ENCODE measurements at regions not wholly inside any gene's neighbourhood (a gene's known extent, or its start where the extent isn't known, plus 50 kb on each side); places are given as distances from the start of the nearest gene placed in this dataset.

GRCh38 chr14:48526307-48526706 lies 850.9 kb upstream of the MDGA2 start:
- no peak for TF ChIP-seq CTCF (conservative IDR thresholded peaks at IDR 0.05)

More at GRCh38 chr14:48526307-48526706, 850.9 kb upstream of the MDGA2 start:
- H3K4me1 Mint-ChIP-seq, result peaks cover 0 to 3% of the 10 kb centered on the region in 2 experiments; a peak in 1 of 4 replicates
- H3K36me3 Mint-ChIP-seq (ENCODE audit: insufficient read depth in 1 of 3, low read depth in 3 of 3), result no peaks in the 10 kb centered on the region
- no peaks in the 10 kb centered on the region for H3K27me3 Mint-ChIP-seq (ENCODE audit: low read depth)
- H3K9me3 Mint-ChIP-seq, result no peaks in the 10 kb centered on the region
- H4K91ac ChIP-seq (ENCODE audit: insufficient read length, low read depth, low read length), result no peak overlapping the region
- H3K14ac ChIP-seq (ENCODE audit: insufficient read depth, low read length), result no peak overlapping the region
- H3K27ac ChIP-seq (ENCODE audit: insufficient read length, low read depth, low read length), result no peak overlapping the region
- WGBS (ENCODE audit: extremely low coverage, insufficient read length, low lambda C conversion rate), result no CpG with 5 or more reads among the region's 7 CpGs
- H2BK120ac ChIP-seq (ENCODE audit: low read depth, low read length, poor library complexity, severe bottlenecking), result no peak overlapping the region
- no peaks in the 10 kb centered on the region for H4K20me1 ChIP-seq (ENCODE audit: control insufficient read depth, insufficient read depth, insufficient read length)
- no peak overlapping the region for H3K27ac Mint-ChIP-seq
- H3K56ac ChIP-seq (ENCODE audit: insufficient read length, low read depth, low read length), result no peak overlapping the region
- H2BK15ac ChIP-seq (ENCODE audit: low read depth, low read length), result no peak overlapping the region
- H3K23ac ChIP-seq (ENCODE audit: insufficient read length, low read depth, low read length), result no peak overlapping the region
- no peak overlapping the region for H3T11ph ChIP-seq (ENCODE audit: low read length)
- no peak overlapping the region for H3K9ac ChIP-seq (ENCODE audit: extremely low read depth, insufficient read length, low read length)
- no peaks in the 10 kb centered on the region for H3K79me2 ChIP-seq (ENCODE audit: insufficient read depth, low read length)
- no peak overlapping the region for H3K4ac ChIP-seq (ENCODE audit: low read depth, low read length)
- no peak overlapping the region for H2AK5ac ChIP-seq (ENCODE audit: insufficient read length, low read length)
- H3K18ac ChIP-seq (ENCODE audit: insufficient read length, low read depth, low read length), result no peak overlapping the region
- no peak overlapping the region for H3K4me3 Mint-ChIP-seq
- no peak overlapping the region for H2AFZ ChIP-seq (ENCODE audit: low read length)
- no peak overlapping the region for H2BK20ac ChIP-seq (ENCODE audit: low read depth, low read length, poor library complexity, severe bottlenecking)
- H4K8ac ChIP-seq (replicated peaks; ENCODE audit: insufficient read length, low read depth, low read length), result no peak overlapping the region
- no peak overlapping the region for H2BK12ac ChIP-seq (ENCODE audit: insufficient read length, low read depth, low read length)
- H3K4me1 ChIP-seq (ENCODE audit: insufficient read depth, low read length), result no peaks in the 10 kb centered on the region
- no peaks in the 10 kb centered on the region for H3K9me3 ChIP-seq (ENCODE audit: control insufficient read depth, low read depth, low read length)
- no peak for DNase-seq
- H3K27me3 ChIP-seq (ENCODE audit: insufficient read depth, low read length), result no peaks in the 10 kb centered on the region
- H3K4me2 ChIP-seq (ENCODE audit: insufficient read depth, insufficient read length, low read length), result no peak overlapping the region
- H3K23me2 ChIP-seq (ENCODE audit: insufficient read length, low read depth, low read length, poor library complexity, severe bottlenecking), result no peaks in the 10 kb centered on the region
- H4K5ac ChIP-seq (ENCODE audit: insufficient read length, low read depth, low read length), result no peak overlapping the region
- H3K79me1 ChIP-seq (ENCODE audit: insufficient read depth, low read depth, low read length, poor library complexity, severe bottlenecking), result no peaks in the 10 kb centered on the region
- H2BK5ac ChIP-seq (ENCODE audit: insufficient read length, low read length), result no peak overlapping the region

Measured in H9 (cell line).